ENCODE measurements at regions not wholly inside any gene's neighbourhood (a gene's known extent, or its start where the extent isn't known, plus 50 kb on each side); places are given as distances from the start of the nearest gene placed in this dataset.

- no peak for TF ChIP-seq CTCF (conservative IDR thresholded peaks at IDR 0.05; ENCODE audit: low read length)
- TF ChIP-seq EZH2phosphoT487 (IDR thresholded peaks at IDR 0.05; ENCODE audit: borderline replicate concordance), result no peak
- Histone ChIP-seq H3K9me3 (ENCODE audit: insufficient read depth, low read depth, low read length) (no peaks in the 10 kb centered on the region), H3K27me3 (ENCODE audit: insufficient read depth, low read length, poor library complexity, severe bottlenecking) (no peaks in the 10 kb centered on the region), H3F3A (ENCODE audit: low read depth) (no peaks in the 10 kb centered on the region), H3K9ac (ENCODE audit: low read depth, low read length, poor library complexity, severe bottlenecking) (no peak overlapping the region), H2AFZ (ENCODE audit: low read length) (no peak overlapping the region), H3K4me1 (ENCODE audit: insufficient read depth, low read length, poor library complexity, severe bottlenecking) (no peaks in the 10 kb centered on the region), H3K79me2 (ENCODE audit: insufficient read depth, low read length) (no peaks in the 10 kb centered on the region), H3K4me3 (ENCODE audit: low read length, poor library complexity, severe bottlenecking) (no peak overlapping the region), H3K36me3 (ENCODE audit: insufficient read depth, low read length) (no peaks in the 10 kb centered on the region), H4K20me1 (ENCODE audit: insufficient read depth, low read length, poor library complexity, severe bottlenecking) (no peaks in the 10 kb centered on the region), H3K4me2 (ENCODE audit: low read depth, low read length, poor library complexity, severe bottlenecking) (no peak overlapping the region), H3K9me2 (replicated peaks; ENCODE audit: low read depth, low read length) (no peaks in the 10 kb centered on the region)
Measured at GRCh38 chr2:228242591-228242990, 61.1 kb upstream of the SPHKAP start.

GRCh38 chr2:228239907-228240561 is 58.5 kb upstream of the SPHKAP start:
- Histone ChIP-seq H3F3A (ENCODE audit: low read depth) (no peaks in the 10 kb centered on the region), H3K36me3 (ENCODE audit: insufficient read depth, low read length) (no peaks in the 10 kb centered on the region), H3K9ac (ENCODE audit: low read depth, low read length, poor library complexity, severe bottlenecking) (no peak overlapping the region), H2AFZ (ENCODE audit: low read length) (no peak overlapping the region), H3K4me2 (ENCODE audit: low read depth, low read length, poor library complexity, severe bottlenecking) (no peak overlapping the region), H3K27me3 (ENCODE audit: insufficient read depth, low read length, poor library complexity, severe bottlenecking) (no peaks in the 10 kb centered on the region), H3K79me2 (ENCODE audit: insufficient read depth, low read length) (no peaks in the 10 kb centered on the region), H3K4me3 (ENCODE audit: low read length, poor library complexity, severe bottlenecking) (no peak overlapping the region), H3K4me1 (ENCODE audit: insufficient read depth, low read length, poor library complexity, severe bottlenecking) (no peaks in the 10 kb centered on the region), H4K20me1 (ENCODE audit: insufficient read depth, low read length, poor library complexity, severe bottlenecking) (no peaks in the 10 kb centered on the region), H3K9me2 (replicated peaks; ENCODE audit: low read depth, low read length) (no peaks in the 10 kb centered on the region), H3K9me3 (ENCODE audit: insufficient read depth, low read depth, low read length) (no peaks in the 10 kb centered on the region)
- TF ChIP-seq CTCF (conservative IDR thresholded peaks at IDR 0.05; ENCODE audit: low read length), result no peak
- no peak for TF ChIP-seq EZH2phosphoT487 (IDR thresholded peaks at IDR 0.05; ENCODE audit: borderline replicate concordance)

GRCh38 chr2:228239207-228239906 is 57.9 kb upstream of the SPHKAP start:
- no peak for TF ChIP-seq CTCF (conservative IDR thresholded peaks at IDR 0.05; ENCODE audit: low read length)
- TF ChIP-seq EZH2phosphoT487 (IDR thresholded peaks at IDR 0.05; ENCODE audit: borderline replicate concordance), result no peak
- Histone ChIP-seq H4K20me1 (ENCODE audit: insufficient read depth, low read length, poor library complexity, severe bottlenecking) (no peaks in the 10 kb centered on the region), H3F3A (ENCODE audit: low read depth) (no peaks in the 10 kb centered on the region), H3K27me3 (ENCODE audit: insufficient read depth, low read length, poor library complexity, severe bottlenecking) (no peaks in the 10 kb centered on the region), H3K4me1 (ENCODE audit: insufficient read depth, low read length, poor library complexity, severe bottlenecking) (no peaks in the 10 kb centered on the region), H3K4me3 (ENCODE audit: low read length, poor library complexity, severe bottlenecking) (no peak overlapping the region), H3K36me3 (ENCODE audit: insufficient read depth, low read length) (no peaks in the 10 kb centered on the region), H3K9me3 (ENCODE audit: insufficient read depth, low read depth, low read length) (no peaks in the 10 kb centered on the region), H3K4me2 (ENCODE audit: low read depth, low read length, poor library complexity, severe bottlenecking) (no peak overlapping the region), H3K9me2 (replicated peaks; ENCODE audit: low read depth, low read length) (no peaks in the 10 kb centered on the region), H2AFZ (ENCODE audit: low read length) (no peak overlapping the region), H3K9ac (ENCODE audit: low read depth, low read length, poor library complexity, severe bottlenecking) (no peak overlapping the region), H3K79me2 (ENCODE audit: insufficient read depth, low read length) (no peaks in the 10 kb centered on the region)

All from Loucy (cell line).